ENCODE measurements at regions not wholly inside any gene's neighbourhood (a gene's known extent, or its start where the extent isn't known, plus 50 kb on each side); places are given as distances from the start of the nearest gene placed in this dataset.

DNA sequence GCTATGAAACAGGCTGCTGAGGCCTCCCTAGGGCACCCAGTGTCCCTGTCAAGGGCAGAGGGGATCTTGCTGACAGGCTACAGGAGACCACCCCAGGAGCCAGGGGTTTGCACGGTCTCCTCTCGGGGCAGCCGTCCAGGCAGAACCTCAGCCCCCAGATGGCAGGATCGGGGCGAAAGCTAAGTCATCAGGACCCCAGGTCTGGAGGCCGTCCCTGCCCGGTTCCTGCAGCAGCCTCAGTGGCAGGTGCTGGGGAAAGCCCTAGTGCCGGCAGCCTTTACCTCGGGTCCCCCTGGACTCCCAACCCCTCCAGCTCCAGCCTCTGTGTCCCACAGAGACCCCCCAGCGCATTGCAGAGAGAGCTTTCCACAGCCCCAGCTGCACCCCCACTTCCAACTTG, 103.8 kb upstream of the C14orf180 start:
- TF ChIP-seq, protein P1, sequence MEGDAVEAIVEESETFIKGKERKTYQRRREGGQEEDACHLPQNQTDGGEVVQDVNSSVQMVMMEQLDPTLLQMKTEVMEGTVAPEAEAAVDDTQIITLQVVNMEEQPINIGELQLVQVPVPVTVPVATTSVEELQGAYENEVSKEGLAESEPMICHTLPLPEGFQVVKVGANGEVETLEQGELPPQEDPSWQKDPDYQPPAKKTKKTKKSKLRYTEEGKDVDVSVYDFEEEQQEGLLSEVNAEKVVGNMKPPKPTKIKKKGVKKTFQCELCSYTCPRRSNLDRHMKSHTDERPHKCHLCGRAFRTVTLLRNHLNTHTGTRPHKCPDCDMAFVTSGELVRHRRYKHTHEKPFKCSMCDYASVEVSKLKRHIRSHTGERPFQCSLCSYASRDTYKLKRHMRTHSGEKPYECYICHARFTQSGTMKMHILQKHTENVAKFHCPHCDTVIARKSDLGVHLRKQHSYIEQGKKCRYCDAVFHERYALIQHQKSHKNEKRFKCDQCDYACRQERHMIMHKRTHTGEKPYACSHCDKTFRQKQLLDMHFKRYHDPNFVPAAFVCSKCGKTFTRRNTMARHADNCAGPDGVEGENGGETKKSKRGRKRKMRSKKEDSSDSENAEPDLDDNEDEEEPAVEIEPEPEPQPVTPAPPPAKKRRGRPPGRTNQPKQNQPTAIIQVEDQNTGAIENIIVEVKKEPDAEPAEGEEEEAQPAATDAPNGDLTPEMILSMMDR (IDR thresholded peaks at IDR 0.05): no peak
- TF ChIP-seq EP300 (IDR thresholded peaks at IDR 0.05) (no peak), POLR2AphosphoS5 (IDR thresholded peaks at IDR 0.05) (no peak)
